22Rv1 (cell line): ENCODE measurements at regions not wholly inside any gene's neighbourhood (a gene's known extent, or its start where the extent isn't known, plus 50 kb on each side); places are given as distances from the start of the nearest gene placed in this dataset.

Experiments
- CTCF ChIP-seq: fragments of 450-650 bp; IDR thresholded peaks from 2 replicates; pipeline ENCODE4 v1.5.1; 2017; ENCODE audit warnings: mild to moderate bottlenecking
- ZFX ChIP-seq: fragments of 450-650 bp; IDR thresholded peaks from 2 replicates; pipeline ENCODE4 v1.6.1; 2017; ENCODE audit warnings: antibody characterized with exemption, borderline replicate concordance

DNA sequence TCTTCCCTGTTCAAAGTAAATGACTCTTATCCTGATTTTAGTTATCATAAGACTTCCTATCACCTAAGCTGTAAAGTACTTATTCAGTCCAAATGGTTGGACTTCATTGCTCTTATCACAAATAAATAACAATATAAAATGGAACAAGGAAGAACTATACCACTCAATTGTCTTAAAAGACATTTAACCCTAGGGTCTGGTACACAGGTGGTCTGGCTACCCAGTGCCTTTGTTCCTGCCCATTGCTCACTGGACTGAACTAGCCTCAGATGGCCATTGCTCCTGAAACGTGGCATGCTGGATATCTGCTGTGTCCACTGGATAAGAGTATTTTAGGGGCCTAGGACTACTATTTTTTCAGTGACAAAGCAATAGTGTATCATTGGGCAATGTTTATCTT lies 574.3 kb upstream of the CA10 start:
- TF ChIP-seq CTCF, result no peak
- no peak for TF ChIP-seq ZFX
